Osteoblast (primary cell): ENCODE measurements at regions not wholly inside any gene's neighbourhood (a gene's known extent, or its start where the extent isn't known, plus 50 kb on each side); places are given as distances from the start of the nearest gene placed in this dataset.

Experiments used
- DNase-seq: peaks from one replicate; pipeline ENCODE4 v3.0.0; 2011; ENCODE audit warnings: low spot score, mixed read lengths; ENCODE audit not compliant: insufficient read length; ENCODE audit errors: missing footprints
- H2AFZ ChIP-seq: 2 replicates; pipeline ENCODE4 v1.6.0; 2011; ENCODE audit warnings: mild to moderate bottlenecking, low read length
- H3K27ac ChIP-seq: 2 replicates; pipeline ENCODE4 v1.5.1; 2011; ENCODE audit warnings: mild to moderate bottlenecking, low read depth, low read length, moderate library complexity
- H3K27me3 ChIP-seq: 2 replicates; pipeline ENCODE4 v1.6.0; 2012; ENCODE audit warnings: mild to moderate bottlenecking, control low read depth, inconsistent platforms, low read length, moderate library complexity; ENCODE audit not compliant: insufficient read depth
- H3K36me3 ChIP-seq: 2 replicates; pipeline ENCODE4 v1.5.1; 2011; ENCODE audit warnings: mild to moderate bottlenecking, low read length, control low read depth, moderate library complexity; ENCODE audit not compliant: insufficient read depth
- H3K4me1 ChIP-seq: 2 replicates; pipeline ENCODE4 v1.5.1; 2011; ENCODE audit warnings: mild to moderate bottlenecking, low read length, control low read depth, moderate library complexity; ENCODE audit not compliant: insufficient read depth
- H3K4me2 ChIP-seq: 2 replicates; pipeline ENCODE4 v1.6.0; 2011; ENCODE audit warnings: mild to moderate bottlenecking, low read length; ENCODE audit not compliant: insufficient read depth
- H3K4me3 ChIP-seq: fragments of 200-600 bp; sonication (generic); 3 replicates; pipeline ENCODE4 v1.5.1; 2012; ENCODE audit warnings: mild to moderate bottlenecking, low read length, inconsistent platforms; ENCODE audit not compliant: insufficient read depth
- H3K79me2 ChIP-seq: 2 replicates; pipeline ENCODE4 v1.6.0; 2012; ENCODE audit warnings: mild to moderate bottlenecking, low read length, control low read depth, inconsistent platforms; ENCODE audit not compliant: insufficient read depth
- H3K9me3 ChIP-seq: 2 replicates; pipeline ENCODE4 v1.5.1; 2011; ENCODE audit warnings: low read depth, low read length, control low read depth
- H4K20me1 ChIP-seq: 2 replicates; pipeline ENCODE4 v1.6.0; 2012; ENCODE audit warnings: mild to moderate bottlenecking, low read length, control low read depth; ENCODE audit not compliant: insufficient read depth
- TF ChIP-seq, protein P1 (sequence below): IDR thresholded peaks from 2 replicates; pipeline ENCODE4 v1.5.1; 2011; ENCODE audit warnings: mild to moderate bottlenecking, low read depth, low read length, moderate library complexity; ENCODE audit errors: extremely low read depth

DNA sequence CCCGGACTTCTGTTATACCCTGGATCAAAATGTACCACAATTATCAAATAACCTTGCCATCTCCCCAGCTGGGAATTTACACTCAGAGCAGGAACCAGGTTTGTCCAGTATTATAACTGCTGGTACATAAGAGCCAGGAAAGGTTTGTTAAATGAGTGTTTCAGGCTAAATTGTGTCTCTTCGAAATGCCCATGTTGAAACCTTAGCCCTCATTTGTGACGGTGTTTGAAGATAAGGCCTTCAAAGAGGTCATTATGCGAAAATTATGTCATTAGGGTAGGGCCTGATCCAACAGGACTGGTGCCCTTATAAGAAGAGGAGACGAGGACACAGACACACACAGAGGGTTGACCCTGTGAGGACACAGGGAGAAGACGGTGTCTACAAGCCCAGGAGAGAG, 73.5 kb upstream of the DHRSX start:
- Histone ChIP-seq H3K79me2 (no peaks in the 10 kb centered on the region), H3K27ac (no peak overlapping the region), H4K20me1 (no peaks in the 10 kb centered on the region), H3K9me3 (no peaks in the 10 kb centered on the region), H3K4me1 (no peaks in the 10 kb centered on the region), H2AFZ (no peak overlapping the region), H3K4me2 (no peak overlapping the region), H3K36me3 (no peaks in the 10 kb centered on the region), H3K27me3 (peaks cover 6% of the 10 kb centered on the region), H3K4me3 (no peak overlapping the region)
- TF ChIP-seq, protein P1, sequence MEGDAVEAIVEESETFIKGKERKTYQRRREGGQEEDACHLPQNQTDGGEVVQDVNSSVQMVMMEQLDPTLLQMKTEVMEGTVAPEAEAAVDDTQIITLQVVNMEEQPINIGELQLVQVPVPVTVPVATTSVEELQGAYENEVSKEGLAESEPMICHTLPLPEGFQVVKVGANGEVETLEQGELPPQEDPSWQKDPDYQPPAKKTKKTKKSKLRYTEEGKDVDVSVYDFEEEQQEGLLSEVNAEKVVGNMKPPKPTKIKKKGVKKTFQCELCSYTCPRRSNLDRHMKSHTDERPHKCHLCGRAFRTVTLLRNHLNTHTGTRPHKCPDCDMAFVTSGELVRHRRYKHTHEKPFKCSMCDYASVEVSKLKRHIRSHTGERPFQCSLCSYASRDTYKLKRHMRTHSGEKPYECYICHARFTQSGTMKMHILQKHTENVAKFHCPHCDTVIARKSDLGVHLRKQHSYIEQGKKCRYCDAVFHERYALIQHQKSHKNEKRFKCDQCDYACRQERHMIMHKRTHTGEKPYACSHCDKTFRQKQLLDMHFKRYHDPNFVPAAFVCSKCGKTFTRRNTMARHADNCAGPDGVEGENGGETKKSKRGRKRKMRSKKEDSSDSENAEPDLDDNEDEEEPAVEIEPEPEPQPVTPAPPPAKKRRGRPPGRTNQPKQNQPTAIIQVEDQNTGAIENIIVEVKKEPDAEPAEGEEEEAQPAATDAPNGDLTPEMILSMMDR = no peak
- no peak for DNase-seq

DNA sequence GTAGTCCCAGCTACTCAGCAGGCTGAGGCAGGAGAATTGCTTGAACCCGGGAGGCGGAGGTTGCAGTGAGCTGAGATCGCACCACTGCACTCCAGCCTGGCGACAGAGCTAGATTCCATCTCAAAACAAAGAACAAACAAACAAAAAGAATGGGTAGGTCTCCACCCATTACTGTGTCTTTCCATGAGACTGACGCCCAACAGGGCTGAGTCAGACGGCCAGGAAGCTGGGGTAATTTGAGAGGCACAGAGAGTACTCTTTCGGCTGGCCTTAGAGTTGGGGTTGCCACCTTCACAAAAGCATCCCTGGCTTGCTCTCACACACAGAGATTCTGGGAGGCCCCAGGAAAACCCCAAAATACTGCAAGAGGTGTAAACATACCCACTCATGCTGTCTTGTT, 72.0 kb upstream of the DHRSX start:
- Histone ChIP-seq H3K36me3 (no peaks in the 10 kb centered on the region), H3K27ac (no peak overlapping the region), H3K4me1 (no peaks in the 10 kb centered on the region), H2AFZ (no peak overlapping the region), H3K4me3 (no peak overlapping the region), H4K20me1 (no peaks in the 10 kb centered on the region), H3K27me3 (no peaks in the 10 kb centered on the region), H3K79me2 (no peaks in the 10 kb centered on the region), H3K9me3 (no peaks in the 10 kb centered on the region), H3K4me2 (no peak overlapping the region)
- TF ChIP-seq, protein P1 = no peak
- peak; percentile 68 for DNase-seq

DNA sequence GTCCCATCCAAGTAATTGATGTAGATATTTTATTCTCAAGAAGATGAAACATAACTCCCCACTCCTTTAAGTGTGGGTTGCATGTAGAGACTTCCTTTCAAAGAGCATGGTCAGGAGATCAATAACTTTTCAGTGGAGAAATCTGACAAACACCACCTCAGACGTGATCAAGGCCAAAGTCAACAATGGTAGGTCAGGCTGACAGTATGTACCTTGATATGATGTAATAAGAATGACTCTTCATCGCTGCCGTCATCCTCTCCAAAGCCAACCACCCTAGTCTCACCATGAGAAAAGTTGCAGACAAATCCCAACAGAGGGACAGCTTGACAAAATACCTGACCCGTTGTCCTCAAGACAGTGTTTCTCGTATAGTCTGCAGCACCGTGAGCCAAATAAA, 67.3 kb upstream of the DHRSX start:
- H3K36me3 ChIP-seq = no peaks in the 10 kb centered on the region
- H3K27me3 ChIP-seq = peaks cover 2% of the 10 kb centered on the region
- no peak overlapping the region for H3K27ac ChIP-seq
- TF ChIP-seq, protein P1 = no peak
- H3K4me3 ChIP-seq = no peak overlapping the region
- H2AFZ ChIP-seq = no peak overlapping the region
- H3K9me3 ChIP-seq = no peaks in the 10 kb centered on the region
- no peaks in the 10 kb centered on the region for H4K20me1 ChIP-seq
- H3K79me2 ChIP-seq = no peaks in the 10 kb centered on the region
- H3K4me2 ChIP-seq = no peak overlapping the region
- no peaks in the 10 kb centered on the region for H3K4me1 ChIP-seq
- DNase-seq = no peak

DNA sequence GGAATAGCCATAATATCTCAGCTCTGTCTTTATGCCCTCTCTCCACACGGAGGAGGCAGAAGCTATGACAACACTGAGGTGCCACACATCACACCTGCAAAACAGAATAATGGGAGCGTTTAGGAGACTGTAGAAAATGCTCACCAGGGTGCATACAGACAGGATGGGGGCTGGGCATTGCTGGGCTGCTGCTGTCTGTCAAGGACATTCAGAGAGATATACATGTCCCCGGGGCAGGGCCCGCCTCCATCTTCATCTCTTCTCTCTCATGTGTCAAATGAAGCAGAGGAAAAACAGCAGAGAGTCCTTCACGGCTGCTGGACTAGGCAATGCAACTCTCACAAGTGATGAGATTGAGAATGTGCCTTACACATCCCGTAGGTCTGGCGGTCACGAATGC, 65.3 kb upstream of the DHRSX start:
- H3K36me3 ChIP-seq = no peaks in the 10 kb centered on the region
- H3K4me3 ChIP-seq = no peak overlapping the region
- H3K27ac ChIP-seq = no peak overlapping the region
- TF ChIP-seq, protein P1 = no peak
- DNase-seq = no peak
- H3K27me3 ChIP-seq = peaks cover 2% of the 10 kb centered on the region
- H2AFZ ChIP-seq = no peak overlapping the region
- no peaks in the 10 kb centered on the region for H3K9me3 ChIP-seq
- no peaks in the 10 kb centered on the region for H3K79me2 ChIP-seq
- no peaks in the 10 kb centered on the region for H3K4me1 ChIP-seq
- H4K20me1 ChIP-seq = no peaks in the 10 kb centered on the region
- no peak overlapping the region for H3K4me2 ChIP-seq
